GM18951 (cell line): ENCODE measurements at regions not wholly inside any gene's neighbourhood (a gene's known extent, or its start where the extent isn't known, plus 50 kb on each side); places are given as distances from the start of the nearest gene placed in this dataset.

Experiments used
- POLR2A ChIP-seq: IDR thresholded peaks from 4 replicates; pipeline ENCODE4 v1.6.1; 2011; ENCODE audit warnings: mild to moderate bottlenecking; ENCODE audit not compliant: insufficient read length, insufficient read depth; ENCODE audit errors: extremely low read depth
- in situ Hi-C: fragments of 300-500 bp; cut with MboI; formaldehyde crosslinking; loops from one replicate; pipeline ENCODE4 v1.12.0; 2022; ENCODE audit warnings: low sequenced_read_pairs, mixed read lengths, inconsistent platforms; ENCODE audit not compliant: unreplicated experiment

DNA sequence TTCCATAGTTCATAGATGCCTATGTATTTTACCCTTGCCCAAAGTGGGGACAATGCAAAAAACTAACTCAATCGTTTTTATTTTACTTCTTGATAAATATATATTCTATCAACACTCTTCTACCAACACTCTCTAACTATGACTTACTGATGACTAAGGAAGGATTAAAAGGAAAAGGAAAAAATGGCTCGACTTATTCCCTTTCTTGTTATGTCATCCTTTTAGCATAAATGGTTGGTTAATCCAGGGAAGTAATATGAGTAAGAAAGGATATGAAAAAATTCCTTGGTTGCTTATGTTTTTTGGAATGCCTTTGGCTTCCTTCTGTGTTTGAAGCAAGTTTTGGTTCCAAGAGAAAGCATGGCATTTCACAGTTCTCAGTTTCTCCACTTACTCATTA, 1087.1 kb downstream of the C4orf33 start:
- in situ Hi-C loops = no loop called here
- no peak for TF ChIP-seq POLR2A

DNA sequence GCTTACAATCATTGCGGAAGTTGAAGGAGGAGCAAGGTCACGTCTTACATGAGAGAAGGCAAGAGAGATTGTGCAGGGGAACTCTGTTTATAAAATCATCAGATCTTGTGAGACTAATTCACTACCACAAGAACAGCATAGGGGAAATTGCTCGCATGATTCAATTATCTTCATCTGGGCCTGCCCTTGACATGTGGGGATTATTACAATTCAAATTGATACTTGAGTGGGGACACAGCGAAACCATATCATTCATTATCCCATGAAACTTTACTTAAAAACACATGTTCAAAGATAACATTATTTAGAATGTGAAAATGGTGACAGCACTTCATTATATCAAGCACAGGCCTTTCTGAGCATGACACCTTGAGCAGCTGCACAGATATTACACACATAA, 1087.8 kb downstream of the C4orf33 start:
- no peak for TF ChIP-seq POLR2A
- in situ Hi-C loops = no loop called here

DNA sequence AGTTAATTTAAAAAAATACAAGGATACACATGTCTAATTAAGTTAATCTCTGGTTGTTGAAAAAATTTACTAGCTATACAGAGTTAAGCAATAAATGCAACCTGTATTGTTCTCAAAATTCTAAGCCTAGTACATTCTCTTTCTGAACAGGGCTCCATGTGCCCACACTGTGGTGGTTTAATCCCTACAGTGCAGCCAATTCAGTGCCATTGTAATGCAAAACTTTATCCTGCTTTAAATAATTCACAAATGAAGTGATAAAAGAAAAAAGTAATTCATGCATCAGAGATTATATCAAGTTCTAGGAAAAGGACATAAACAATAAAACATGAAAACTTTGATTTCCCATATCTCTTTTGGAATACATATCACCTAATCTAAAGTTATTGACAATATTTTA, 1089.2 kb downstream of the C4orf33 start:
- in situ Hi-C loops = no loop called here
- no peak for TF ChIP-seq POLR2A

GRCh38 chr4:130186931-130187330, 1091.0 kb downstream of the C4orf33 start:
- in situ Hi-C loops = no loop called here
- no peak for TF ChIP-seq POLR2A

GRCh38 chr4:130187587-130187986, 1091.6 kb downstream of the C4orf33 start:
- no peak for TF ChIP-seq POLR2A
- in situ Hi-C loops = no loop called here

DNA sequence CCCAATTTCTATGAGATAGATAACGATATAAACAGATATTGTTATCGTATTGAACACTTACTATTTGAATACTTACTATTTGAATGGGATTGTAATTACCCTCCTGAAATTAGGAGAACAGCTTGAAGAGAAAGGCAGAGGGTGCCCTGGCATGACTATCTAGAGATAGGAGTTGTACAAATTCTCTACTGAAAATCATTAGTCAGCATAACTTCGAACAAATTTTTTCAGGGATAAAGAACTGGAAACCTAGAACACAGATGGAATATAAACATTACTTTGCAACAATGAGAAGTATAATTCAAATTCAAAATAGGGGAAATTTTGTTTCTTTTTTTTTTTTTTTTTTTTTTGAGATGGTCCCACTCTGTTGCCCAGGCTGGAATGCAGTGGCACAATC, 1096.8 kb downstream of the C4orf33 start:
- in situ Hi-C loops = no loop called here
- no peak for TF ChIP-seq POLR2A

GRCh38 chr4:130197946-130198345, 1102.0 kb downstream of the C4orf33 start:
- TF ChIP-seq POLR2A = no peak
- in situ Hi-C loops = no loop called here

- in situ Hi-C loops = no loop called here
- no peak for TF ChIP-seq POLR2A
Observed at GRCh38 chr4:130203571-130203970, 1107.6 kb downstream of the C4orf33 start.

DNA sequence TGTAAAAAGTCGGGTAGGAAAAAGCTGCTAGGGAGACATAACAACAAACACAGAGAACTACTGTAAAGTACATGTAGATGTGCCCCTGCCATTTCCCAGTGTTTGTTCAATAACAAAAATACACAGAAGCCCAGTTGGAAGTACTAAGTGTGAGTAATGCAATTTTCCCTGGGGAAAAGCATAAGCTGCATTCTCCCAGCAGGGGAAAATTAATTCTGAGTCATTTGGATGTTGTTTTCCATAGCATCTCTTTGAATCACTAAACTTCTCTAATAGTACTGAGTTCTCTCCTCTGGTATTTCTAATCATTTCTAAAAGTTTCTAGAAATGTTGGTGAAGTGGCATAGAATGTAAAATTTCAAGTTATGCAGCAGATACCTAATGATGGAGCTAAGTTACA, 1114.9 kb downstream of the C4orf33 start:
- in situ Hi-C loops = no loop called here
- no peak for TF ChIP-seq POLR2A

DNA sequence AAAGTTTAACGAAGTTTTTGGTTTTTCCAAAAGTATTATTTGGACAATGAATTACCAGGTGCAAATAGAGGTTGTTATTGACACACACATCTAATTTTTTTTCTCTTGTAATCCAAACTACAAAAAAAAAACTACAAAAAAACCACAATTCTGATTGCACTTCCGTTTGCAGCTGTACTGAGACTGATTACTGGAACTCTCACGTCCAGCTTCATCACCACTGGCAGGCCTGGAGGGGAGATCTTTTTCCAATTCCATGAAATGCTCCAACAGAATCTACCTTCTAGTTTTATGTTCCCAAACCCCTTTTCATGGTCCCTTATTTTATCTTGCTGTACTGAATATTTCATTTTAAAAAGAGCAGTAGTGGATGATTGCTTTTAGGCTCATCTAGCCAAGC, 1118.3 kb downstream of the C4orf33 start:
- TF ChIP-seq POLR2A = no peak
- in situ Hi-C loops = no loop called here

GRCh38 chr4:130233377-130234047, 1137.6 kb downstream of the C4orf33 start:
- in situ Hi-C loops = no loop called here
- TF ChIP-seq POLR2A = no peak

GRCh38 chr4:130238121-130238520, 1142.2 kb downstream of the C4orf33 start:
- TF ChIP-seq POLR2A = no peak
- in situ Hi-C loops = no loop called here

DNA sequence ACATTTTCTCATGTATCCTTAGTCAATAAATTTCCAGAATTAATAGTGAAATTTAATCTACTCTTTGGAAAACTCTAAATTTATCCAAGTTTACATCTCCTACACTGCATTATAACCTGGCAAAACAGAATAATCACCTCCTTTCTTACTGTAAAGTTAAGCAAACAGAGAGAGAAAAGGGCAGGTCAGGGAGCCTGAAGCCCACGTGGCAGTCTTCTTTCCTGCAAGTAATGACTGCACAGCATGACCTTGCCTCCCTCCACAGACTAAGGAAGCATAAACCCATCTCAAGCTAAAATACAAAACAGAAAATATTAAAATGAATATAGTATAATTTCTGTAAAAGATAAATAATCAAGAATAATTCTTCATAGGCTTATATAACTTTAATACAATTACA, 1153.0 kb downstream of the C4orf33 start:
- no peak for TF ChIP-seq POLR2A

DNA sequence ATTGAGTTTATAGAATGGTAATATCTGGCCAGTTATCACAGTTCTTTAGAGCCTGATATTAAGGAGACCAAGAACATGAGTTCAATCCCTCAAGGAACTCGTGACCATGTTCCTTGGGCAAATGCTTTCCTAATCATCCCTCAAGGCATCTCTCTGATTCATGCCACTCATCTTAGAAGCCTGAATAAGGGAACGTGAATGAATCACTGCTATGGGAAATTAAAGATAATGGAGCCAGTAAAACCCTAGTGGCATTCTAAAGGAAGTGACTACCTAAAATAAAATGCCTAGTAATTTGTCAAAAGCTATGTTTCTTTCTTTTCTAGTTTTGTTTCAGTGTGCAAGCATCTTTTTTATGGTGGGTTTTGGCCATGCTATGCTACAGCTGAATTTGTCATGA, 1161.3 kb downstream of the C4orf33 start:
- in situ Hi-C loops = no loop called here
- no peak for TF ChIP-seq POLR2A

More for the DNA sequence above, 1153.0 kb downstream of the C4orf33 start:
- in situ Hi-C loops = no loop called here

GRCh38 chr4:130266814-130267213, 1170.9 kb downstream of the C4orf33 start:
- TF ChIP-seq POLR2A = no peak
- in situ Hi-C loops = no loop called here
